B cell (primary cell): ENCODE measurements at regions not wholly inside any gene's neighbourhood (a gene's known extent, or its start where the extent isn't known, plus 50 kb on each side); places are given as distances from the start of the nearest gene placed in this dataset.

Experiments
- ATAC-seq: fragments of 200-7000 bp; cut with Tn5 transposase; one replicate; pipeline ENCODE4 v1.10.0; 2021; ENCODE audit warnings: low read depth, mild to moderate bottlenecking, moderate number of reproducible peaks, moderate library complexity
- CTCF ChIA-PET: fragments of 350-600 bp; sonication (Branson Sonifier 250); formaldehyde crosslinking; loops from one replicate; lab custom pipeline; 2021; ENCODE audit warnings: antibody characterized with exemption, inconsistent platforms; lab: Charles Lee
- POLR2A ChIA-PET: fragments of 350-600 bp; sonication (Branson Sonifier 250); formaldehyde crosslinking; loops from one replicate; lab custom pipeline; 2021; ENCODE audit warnings: antibody characterized with exemption; lab: Charles Lee
- DNase-seq: peaks from one replicate; pipeline ENCODE4 v3.0.0; 2013
- H2AFZ ChIP-seq: 2 replicates; pipeline ENCODE4 v1.6.1; 2012; ENCODE audit warnings: mild to moderate bottlenecking, low read depth, low read length; ENCODE audit not compliant: insufficient read depth, poor library complexity, severe bottlenecking
- H3K27ac ChIP-seq, 2 donors: 1 replicate in 1 of 2; 2 replicates in 1 of 2; pipeline ENCODE4 v1.5.1; 2012 to 2013; ENCODE audit warnings: low read length in 2 of 2, mild to moderate bottlenecking in 2 of 2, moderate library complexity in 1 of 2
- H3K27me3 ChIP-seq, 4 experiments: fragments of 200-600 bp in 1 of 4; sonication (generic) in 1 of 4; replicated peaks in 1 of 4; 1 replicate in 2 of 4; 2 replicates in 2 of 4; pipeline versions ENCODE4 v1.6.1 to v1.7.0; 2013 to 2016; ENCODE audit warnings: low read length in 3 of 4, mild to moderate bottlenecking in 2 of 4, mixed read lengths in 1 of 4, moderate library complexity in 1 of 4; ENCODE audit not compliant: insufficient read depth in 4 of 4, control insufficient read depth in 3 of 4; ENCODE audit errors: control extremely low read depth in 1 of 4
- H3K36me3 ChIP-seq, 2 experiments: replicated peaks in 1 of 2; 1 replicate in 1 of 2; 2 replicates in 1 of 2; pipeline versions ENCODE4 v1.6.1 to v1.7.1; 2013; ENCODE audit warnings: low read length in 1 of 2; ENCODE audit not compliant: insufficient read depth in 2 of 2, control insufficient read depth in 1 of 2; ENCODE audit errors: control extremely low read depth in 1 of 2, extremely low read depth in 1 of 2
- H3K4me1 ChIP-seq, 2 donors: fragments of 200-600 bp in 1 of 2; sonication (generic) in 1 of 2; 1 replicate in 1 of 2; 2 replicates in 1 of 2; pipeline versions ENCODE4 v1.5.1 to v1.6.1; 2013 to 2017; ENCODE audit warnings: low read length in 2 of 2; ENCODE audit not compliant: control insufficient read depth in 2 of 2, insufficient read depth in 2 of 2
- H3K4me2 ChIP-seq: replicated peaks from 2 replicates; pipeline ENCODE3; 2012; ENCODE audit warnings: mild to moderate bottlenecking, low read depth, low read length; ENCODE audit not compliant: poor library complexity, severe bottlenecking
- H3K4me3 ChIP-seq, 5 experiments: fragments of 200-600 bp in 1 of 5; sonication (generic) in 1 of 5; 1 replicate in 3 of 5; 2 replicates in 2 of 5; pipeline versions ENCODE4 v1.5.1 to v1.7.0; 2011 to 2016; ENCODE audit warnings: low read length in 4 of 5, mild to moderate bottlenecking in 4 of 5, low read depth in 2 of 5, control low read depth in 1 of 5, moderate library complexity in 1 of 5; ENCODE audit not compliant: insufficient read depth in 1 of 5; ENCODE audit errors: control extremely low read depth in 1 of 5, extremely low read depth in 1 of 5
- H3K79me2 ChIP-seq: fragments of 200-600 bp; sonication (generic); one replicate; pipeline ENCODE4 v1.6.0; 2016; ENCODE audit warnings: low read length; ENCODE audit not compliant: control insufficient read depth, insufficient read depth
- H3K9ac ChIP-seq: fragments of 200-600 bp; sonication (generic); 2 replicates; pipeline ENCODE4 v1.6.1; 2017; ENCODE audit warnings: mild to moderate bottlenecking, low read length, moderate library complexity
- H3K9me3 ChIP-seq, 3 donors: one replicate each; pipeline versions ENCODE4 v1.6.1 to v1.7.1; 2013; ENCODE audit warnings: low read length in 2 of 3; ENCODE audit not compliant: control insufficient read depth in 2 of 3, insufficient read depth in 1 of 3; ENCODE audit errors: control extremely low read depth in 1 of 3
- H4K20me1 ChIP-seq: 2 replicates; pipeline ENCODE4 v1.6.0; 2012; ENCODE audit warnings: mild to moderate bottlenecking, low read length; ENCODE audit not compliant: insufficient read depth, control insufficient read depth, poor library complexity, severe bottlenecking
- H3K27ac Mint-ChIP-seq: one replicate; pipeline ENCODE4 v1.8.0; 2021; ENCODE audit warnings: mixed read lengths
- H3K27me3 Mint-ChIP-seq: one replicate; pipeline ENCODE4 v1.8.0; 2021; ENCODE audit warnings: mixed read lengths
- H3K4me1 Mint-ChIP-seq: one replicate; pipeline ENCODE4 v1.8.0; 2021; ENCODE audit warnings: mixed read lengths
- H3K4me3 Mint-ChIP-seq: one replicate; pipeline ENCODE4 v1.8.0; 2021; ENCODE audit warnings: mixed read lengths
- H3K9me3 Mint-ChIP-seq: one replicate; pipeline ENCODE4 v1.8.0; 2022; ENCODE audit warnings: mixed read lengths; ENCODE audit not compliant: insufficient read depth
- CTCF ChIP-seq: fragments of 200-600 bp; IDR thresholded peaks from one replicate; pipeline ENCODE4 v1.8.0; 2022; ENCODE audit warnings: antibody characterized with exemption, mild to moderate bottlenecking
- EZH2 ChIP-seq: IDR thresholded peaks from 2 replicates; pipeline ENCODE4 v1.6.1; 2012; ENCODE audit warnings: borderline replicate concordance, low read depth, mild to moderate bottlenecking, moderate library complexity, low read length; ENCODE audit not compliant: insufficient read depth, poor library complexity, severe bottlenecking
- WGBS: methylation state at CpG from one replicate; pipeline ENCODE4 v1.1.5; 2013; ENCODE audit warnings: missing lambda C conversion rate; ENCODE audit not compliant: insufficient coverage; 5-methylcytosine and 5-hydroxymethylcytosine counted together
- intact Hi-C: fragments of 100-400 bp; cut with micrococcal nuclease; formaldehyde crosslinking; loops from one replicate; pipeline ENCODE4 v1.10.0; 2022

- Histone ChIP-seq H3K4me2 (no peak overlapping the region), H3K4me3 (no peak overlapping the region), H3K4me1 (no peaks in the 10 kb centered on the region), H4K20me1 (no peaks in the 10 kb centered on the region), H3K79me2 (no peaks in the 10 kb centered on the region), H3K36me3 (no peaks in the 10 kb centered on the region), H3K9me3 (peaks cover 0 to 5% (median 1%) of the 10 kb centered on the region in 3 donors), H3K9ac (no peak overlapping the region), H3K27ac (no peak overlapping the region), H3K27me3 (peaks cover 0 to 5% (median 0%) of the 10 kb centered on the region in 4 experiments), H2AFZ (no peak overlapping the region)
- DNase-seq (no peak), ATAC-seq (no peak)
- intact Hi-C loops: no loop called here
- TF ChIP-seq CTCF: no peak
- TF ChIP-seq EZH2: no peak
- ChIA-PET CTCF (no interaction called here), POLR2A (no interaction called here)
- no peak overlapping the region for H3K27ac Mint-ChIP-seq
- H3K4me1 Mint-ChIP-seq: no peaks in the 10 kb centered on the region
- H3K27me3 Mint-ChIP-seq: peaks cover 45% of the 10 kb centered on the region
- H3K4me3 Mint-ChIP-seq: no peak overlapping the region
- WGBS: 80% methylated on average over 1 of the region's 1 CpG
- peaks cover 6% of the 10 kb centered on the region for H3K9me3 Mint-ChIP-seq
Measured at GRCh38 chr12:48279601-48280000, 71.1 kb downstream of the ZNF641 start.

DNA sequence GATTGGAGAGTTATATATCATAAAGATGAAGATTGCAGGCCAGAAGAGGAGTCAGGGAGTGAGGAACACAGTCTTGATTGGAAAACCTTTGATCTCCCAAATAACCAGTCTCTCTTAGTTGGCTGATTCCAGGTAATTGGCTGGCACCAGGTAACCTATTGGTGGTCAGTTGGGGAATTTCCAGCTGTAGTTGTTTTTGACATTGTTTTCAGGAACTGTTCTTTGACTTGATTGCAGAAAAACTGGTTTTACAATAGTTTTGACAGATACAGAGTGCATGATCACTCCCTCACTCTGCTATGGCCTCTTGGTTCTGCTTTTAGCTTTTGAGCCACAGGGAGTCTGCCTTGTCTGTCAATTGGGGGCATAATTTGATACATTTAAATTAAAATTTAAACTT is 71.6 kb downstream of the ZNF641 start:
- DNase-seq (no peak), ATAC-seq (no peak)
- Histone ChIP-seq H3K27ac (no peak overlapping the region), H3K4me1 (no peaks in the 10 kb centered on the region), H3K27me3 (peaks cover 0 to 5% (median 0%) of the 10 kb centered on the region in 4 experiments), H3K36me3 (no peaks in the 10 kb centered on the region), H3K9me3 (peaks cover 0 to 5% (median 1%) of the 10 kb centered on the region in 3 donors), H2AFZ (no peak overlapping the region), H3K4me3 (no peak overlapping the region), H3K9ac (no peak overlapping the region), H3K79me2 (no peaks in the 10 kb centered on the region), H3K4me2 (no peak overlapping the region), H4K20me1 (no peaks in the 10 kb centered on the region)
- no peaks in the 10 kb centered on the region for H3K4me1 Mint-ChIP-seq
- H3K4me3 Mint-ChIP-seq: no peak overlapping the region
- intact Hi-C loops: no loop called here
- H3K9me3 Mint-ChIP-seq: peaks cover 6% of the 10 kb centered on the region
- CTCF ChIA-PET: no interaction called here
- no peak for TF ChIP-seq CTCF
- TF ChIP-seq EZH2: no peak
- peaks cover 43% of the 10 kb centered on the region for H3K27me3 Mint-ChIP-seq
- POLR2A ChIA-PET: no interaction called here
- no peak overlapping the region for H3K27ac Mint-ChIP-seq
